Neural crest cell (in vitro differentiated cells): ENCODE measurements at regions not wholly inside any gene's neighbourhood (a gene's known extent, or its start where the extent isn't known, plus 50 kb on each side); places are given as distances from the start of the nearest gene placed in this dataset.

Experiments
- DNase-seq: peaks from one replicate; pipeline ENCODE4 v3.0.0; 2021; ENCODE audit warnings: low read depth, mixed read lengths, low spot score
- H3K27ac Mint-ChIP-seq: one replicate; pipeline ENCODE4 v1.8.0; 2021; ENCODE audit warnings: mild to moderate bottlenecking, mixed read lengths; ENCODE audit not compliant: unreplicated experiment
- H3K27me3 Mint-ChIP-seq: 2 replicates; pipeline ENCODE4 v1.8.0; 2021; ENCODE audit warnings: low read depth, mild to moderate bottlenecking, mixed read lengths
- H3K36me3 Mint-ChIP-seq: 2 replicates; pipeline ENCODE4 v1.8.0; 2021; ENCODE audit warnings: low read depth, mild to moderate bottlenecking, mixed read lengths
- H3K4me1 Mint-ChIP-seq: 2 replicates; pipeline ENCODE4 v1.8.0; 2021; ENCODE audit warnings: mixed read lengths
- H3K4me3 Mint-ChIP-seq: one replicate; pipeline ENCODE4 v1.8.0; 2021; ENCODE audit warnings: mild to moderate bottlenecking, mixed read lengths
- H3K9me3 Mint-ChIP-seq: 2 replicates; pipeline ENCODE4 v1.8.0; 2021; ENCODE audit warnings: mixed read lengths
- TF ChIP-seq, protein P1 (sequence below): fragments of 200-600 bp; sonication (generic); conservative IDR thresholded peaks from 2 replicates; pipeline ENCODE4 v1.5.0; 2021; ENCODE audit warnings: antibody characterized with exemption, mild to moderate bottlenecking

DNA sequence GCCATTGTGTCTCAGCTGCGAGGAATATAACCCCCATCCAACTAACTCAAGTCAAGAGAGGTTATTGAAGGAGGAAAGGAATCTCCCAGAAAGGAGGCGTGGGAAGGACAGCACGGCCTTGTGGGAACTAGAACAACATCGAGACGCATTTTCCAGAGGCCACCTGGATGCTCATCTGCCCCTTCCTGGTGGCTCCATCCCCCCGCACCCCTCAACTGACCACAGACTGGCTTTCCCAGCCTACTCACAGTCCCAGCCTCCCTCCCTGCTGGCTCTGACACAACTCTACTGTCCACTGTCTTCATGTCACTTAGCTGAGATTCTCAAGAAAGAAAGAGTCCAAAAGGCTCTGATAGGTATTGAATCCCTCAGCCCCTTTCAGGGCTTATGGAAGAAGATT, 66.0 kb upstream of the CLMN start:
- no peaks in the 10 kb centered on the region for H3K36me3 Mint-ChIP-seq
- no peak overlapping the region for H3K4me3 Mint-ChIP-seq
- DNase-seq: no peak
- TF ChIP-seq, protein P1, sequence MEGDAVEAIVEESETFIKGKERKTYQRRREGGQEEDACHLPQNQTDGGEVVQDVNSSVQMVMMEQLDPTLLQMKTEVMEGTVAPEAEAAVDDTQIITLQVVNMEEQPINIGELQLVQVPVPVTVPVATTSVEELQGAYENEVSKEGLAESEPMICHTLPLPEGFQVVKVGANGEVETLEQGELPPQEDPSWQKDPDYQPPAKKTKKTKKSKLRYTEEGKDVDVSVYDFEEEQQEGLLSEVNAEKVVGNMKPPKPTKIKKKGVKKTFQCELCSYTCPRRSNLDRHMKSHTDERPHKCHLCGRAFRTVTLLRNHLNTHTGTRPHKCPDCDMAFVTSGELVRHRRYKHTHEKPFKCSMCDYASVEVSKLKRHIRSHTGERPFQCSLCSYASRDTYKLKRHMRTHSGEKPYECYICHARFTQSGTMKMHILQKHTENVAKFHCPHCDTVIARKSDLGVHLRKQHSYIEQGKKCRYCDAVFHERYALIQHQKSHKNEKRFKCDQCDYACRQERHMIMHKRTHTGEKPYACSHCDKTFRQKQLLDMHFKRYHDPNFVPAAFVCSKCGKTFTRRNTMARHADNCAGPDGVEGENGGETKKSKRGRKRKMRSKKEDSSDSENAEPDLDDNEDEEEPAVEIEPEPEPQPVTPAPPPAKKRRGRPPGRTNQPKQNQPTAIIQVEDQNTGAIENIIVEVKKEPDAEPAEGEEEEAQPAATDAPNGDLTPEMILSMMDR: no peak
- H3K4me1 Mint-ChIP-seq: peaks cover 21% of the 10 kb centered on the region
- H3K9me3 Mint-ChIP-seq: peaks cover 2% of the 10 kb centered on the region
- H3K27ac Mint-ChIP-seq: no peak overlapping the region
- no peaks in the 10 kb centered on the region for H3K27me3 Mint-ChIP-seq

- Mint-ChIP-seq H3K27me3 (peaks cover 4% of the 10 kb centered on the region), H3K9me3 (peaks cover 11% of the 10 kb centered on the region), H3K4me3 (no peak overlapping the region), H3K4me1 (peaks cover 17% of the 10 kb centered on the region), H3K27ac (no peak overlapping the region), H3K36me3 (peaks cover 11% of the 10 kb centered on the region)
- DNase-seq: no peak
- TF ChIP-seq, protein P1: no peak
Observed at GRCh38 chr14:95382747-95383146, 63.0 kb upstream of the CLMN start.

GRCh38 chr14:95381726-95382125, 62.0 kb upstream of the CLMN start:
- H3K27ac Mint-ChIP-seq: no peak overlapping the region
- peaks cover 11% of the 10 kb centered on the region for H3K4me1 Mint-ChIP-seq
- H3K36me3 Mint-ChIP-seq: peaks cover 11% of the 10 kb centered on the region
- DNase-seq: no peak
- peaks cover 7% of the 10 kb centered on the region for H3K27me3 Mint-ChIP-seq
- TF ChIP-seq, protein P1: no peak
- no peak overlapping the region for H3K4me3 Mint-ChIP-seq
- peaks cover 11% of the 10 kb centered on the region for H3K9me3 Mint-ChIP-seq

DNA sequence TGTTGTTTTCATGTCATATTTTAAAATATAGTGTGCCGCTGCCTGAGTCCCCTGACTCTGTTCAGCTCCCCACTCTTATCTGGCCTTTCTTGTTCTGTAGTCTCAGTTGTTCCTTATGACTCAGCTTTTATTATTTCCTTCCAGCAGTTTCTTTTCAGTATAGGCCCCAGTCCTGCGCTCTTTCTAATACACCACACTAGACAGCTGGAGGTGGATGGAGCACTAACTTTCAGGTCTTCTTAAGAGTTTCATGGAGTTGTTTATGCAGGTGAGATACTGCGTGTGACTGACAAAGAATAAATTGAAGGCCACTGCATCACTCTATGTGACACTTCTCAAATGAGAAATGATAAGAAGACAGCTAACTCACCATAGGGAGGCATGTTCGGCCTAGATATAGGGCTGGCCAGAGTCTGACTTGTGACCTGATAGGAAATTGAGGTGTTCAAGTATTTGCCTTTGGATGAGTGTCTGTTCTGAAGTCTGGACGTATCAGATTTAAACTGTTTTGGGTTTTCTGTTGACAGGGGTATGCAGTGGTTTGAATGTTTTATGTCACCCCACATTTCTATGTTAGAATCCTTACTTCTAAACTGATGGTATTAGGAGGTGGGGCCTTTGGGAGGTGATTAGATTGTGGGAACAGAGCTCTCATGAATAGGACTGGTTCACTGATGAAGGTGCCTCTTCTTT, 60.8 kb upstream of the CLMN start:
- no peak for DNase-seq
- H3K4me3 Mint-ChIP-seq: no peak overlapping the region
- H3K9me3 Mint-ChIP-seq: peaks cover 11% of the 10 kb centered on the region
- H3K27me3 Mint-ChIP-seq: peaks cover 14% of the 10 kb centered on the region
- peaks cover 11% of the 10 kb centered on the region for H3K36me3 Mint-ChIP-seq
- TF ChIP-seq, protein P1: no peak
- H3K4me1 Mint-ChIP-seq: peaks cover 11% of the 10 kb centered on the region
- H3K27ac Mint-ChIP-seq: no peak overlapping the region

GRCh38 chr14:95379634-95380033, 59.9 kb upstream of the CLMN start:
- Mint-ChIP-seq H3K9me3 (peaks cover 11% of the 10 kb centered on the region), H3K27ac (no peak overlapping the region), H3K36me3 (peaks cover 11% of the 10 kb centered on the region), H3K4me3 (no peak overlapping the region), H3K4me1 (peaks cover 11% of the 10 kb centered on the region), H3K27me3 (peaks cover 18% of the 10 kb centered on the region)
- no peak for DNase-seq
- TF ChIP-seq, protein P1: no peak
